Esophagus muscularis mucosa (tissue), 3 donors: ENCODE measurements at regions not wholly inside any gene's neighbourhood (a gene's known extent, or its start where the extent isn't known, plus 50 kb on each side); places are given as distances from the start of the nearest gene placed in this dataset.

ENCODE experiments used
- POLR2A ChIP-seq: fragments of 450-650 bp; IDR thresholded peaks from one replicate; pipeline ENCODE4 v1.6.1; 2017; ENCODE audit warnings: antibody characterized with exemption, moderate library complexity, mild to moderate bottlenecking, low read depth
- TF ChIP-seq, protein P1 (sequence below), 3 experiments: fragments of 200-600 bp in 2 of 3; fragments of 450-650 bp in 1 of 3; sonication (generic) in 2 of 3; IDR thresholded peaks; one replicate each; pipeline ENCODE4 v1.5.1; 2017 to 2019; ENCODE audit warnings: antibody characterized with exemption in 3 of 3, mild to moderate bottlenecking in 2 of 3, moderate library complexity in 1 of 3

DNA sequence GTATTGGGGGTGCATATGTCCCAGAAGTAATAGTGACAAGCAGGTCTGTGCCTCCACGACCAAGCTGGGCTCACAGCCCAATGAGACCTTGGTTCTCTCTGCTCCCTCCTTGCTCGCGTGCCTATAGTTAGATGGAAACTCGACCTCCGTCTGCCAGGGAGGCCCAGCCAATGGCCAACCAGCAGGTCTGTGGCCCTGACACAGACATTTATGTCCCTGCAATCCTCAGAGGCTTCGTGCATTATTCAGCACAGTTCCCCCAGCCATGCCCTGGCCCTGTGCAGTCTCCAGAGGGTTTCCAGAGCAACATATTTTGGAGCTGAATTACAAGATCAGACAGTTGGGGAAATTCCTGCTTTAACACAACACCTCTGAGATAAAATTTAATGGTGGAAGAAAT, 105.1 kb downstream of the UQCRFS1 start:
- TF ChIP-seq, protein P1, sequence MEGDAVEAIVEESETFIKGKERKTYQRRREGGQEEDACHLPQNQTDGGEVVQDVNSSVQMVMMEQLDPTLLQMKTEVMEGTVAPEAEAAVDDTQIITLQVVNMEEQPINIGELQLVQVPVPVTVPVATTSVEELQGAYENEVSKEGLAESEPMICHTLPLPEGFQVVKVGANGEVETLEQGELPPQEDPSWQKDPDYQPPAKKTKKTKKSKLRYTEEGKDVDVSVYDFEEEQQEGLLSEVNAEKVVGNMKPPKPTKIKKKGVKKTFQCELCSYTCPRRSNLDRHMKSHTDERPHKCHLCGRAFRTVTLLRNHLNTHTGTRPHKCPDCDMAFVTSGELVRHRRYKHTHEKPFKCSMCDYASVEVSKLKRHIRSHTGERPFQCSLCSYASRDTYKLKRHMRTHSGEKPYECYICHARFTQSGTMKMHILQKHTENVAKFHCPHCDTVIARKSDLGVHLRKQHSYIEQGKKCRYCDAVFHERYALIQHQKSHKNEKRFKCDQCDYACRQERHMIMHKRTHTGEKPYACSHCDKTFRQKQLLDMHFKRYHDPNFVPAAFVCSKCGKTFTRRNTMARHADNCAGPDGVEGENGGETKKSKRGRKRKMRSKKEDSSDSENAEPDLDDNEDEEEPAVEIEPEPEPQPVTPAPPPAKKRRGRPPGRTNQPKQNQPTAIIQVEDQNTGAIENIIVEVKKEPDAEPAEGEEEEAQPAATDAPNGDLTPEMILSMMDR (IDR thresholded peaks at IDR 0.05), result no peak
- no peak for TF ChIP-seq POLR2A
